Endothelial cell of umbilical vein (primary cell): ENCODE measurements at regions not wholly inside any gene's neighbourhood (a gene's known extent, or its start where the extent isn't known, plus 50 kb on each side); places are given as distances from the start of the nearest gene placed in this dataset.

Experiments used
- CTCF ChIP-seq, 2 donors: IDR thresholded peaks; 1 replicate in 1 of 2; 2 replicates in 1 of 2; pipeline ENCODE4 v1.5.1; 2011; ENCODE audit warnings: low read length in 2 of 2, mild to moderate bottlenecking in 2 of 2, moderate library complexity in 2 of 2, control low read depth in 1 of 2, inconsistent platforms in 1 of 2, low read depth in 1 of 2; ENCODE audit not compliant: insufficient read depth in 1 of 2; ENCODE audit errors: extremely low read depth in 1 of 2
- FOS ChIP-seq: IDR thresholded peaks from 2 replicates; pipeline ENCODE4 v1.6.1; 2011; ENCODE audit warnings: mild to moderate bottlenecking, low read length, moderate library complexity, borderline replicate concordance; ENCODE audit not compliant: insufficient read depth
- POLR2AphosphoS5 ChIP-seq: IDR thresholded peaks from 2 replicates; pipeline ENCODE4 v1.6.1; 2012; ENCODE audit warnings: low read depth, mild to moderate bottlenecking, control low read depth, low read length, moderate library complexity; ENCODE audit not compliant: insufficient read depth

- TF ChIP-seq CTCF (IDR thresholded peaks at IDR 0.05; ENCODE audit: extremely low read depth in 1 of 2, insufficient read depth in 1 of 2, low read depth in 1 of 2, low read length in 2 of 2): no peak
- no peak for TF ChIP-seq FOS
- no peak for TF ChIP-seq POLR2AphosphoS5
Observed at GRCh38 chr1:60160141-60160540, 86.6 kb upstream of the C1orf87 start.
